ENCODE measurements at regions not wholly inside any gene's neighbourhood (a gene's known extent, or its start where the extent isn't known, plus 50 kb on each side); places are given as distances from the start of the nearest gene placed in this dataset.

GRCh38 chr10:117688358-117688757 lies 145.8 kb downstream of the EMX2 start:
- Mint-ChIP-seq H3K27me3 (ENCODE audit: low read depth) (peaks cover 36% of the 10 kb centered on the region), H3K4me3 (ENCODE audit: unreplicated experiment) (no peak overlapping the region), H3K36me3 (ENCODE audit: low read depth) (no peaks in the 10 kb centered on the region), H3K4me1 (ENCODE audit: low read depth) (peaks cover 9% of the 10 kb centered on the region), H3K9me3 (ENCODE audit: low read depth) (no peaks in the 10 kb centered on the region), H3K27ac (ENCODE audit: unreplicated experiment) (no peak overlapping the region)
- DNase-seq (ENCODE audit: low spot score): no peak
- TF ChIP-seq CTCF (IDR thresholded peaks at IDR 0.05): no peak

GRCh38 chr10:117689566-117689965 lies 147.0 kb downstream of the EMX2 start:
- no peaks in the 10 kb centered on the region for H3K36me3 Mint-ChIP-seq (ENCODE audit: low read depth)
- H3K4me3 Mint-ChIP-seq (ENCODE audit: unreplicated experiment): no peak overlapping the region
- peaks cover 9% of the 10 kb centered on the region for H3K4me1 Mint-ChIP-seq (ENCODE audit: low read depth)
- peaks cover 37% of the 10 kb centered on the region for H3K27me3 Mint-ChIP-seq (ENCODE audit: low read depth)
- no peak for DNase-seq (ENCODE audit: low spot score)
- no peaks in the 10 kb centered on the region for H3K9me3 Mint-ChIP-seq (ENCODE audit: low read depth)
- H3K27ac Mint-ChIP-seq (ENCODE audit: unreplicated experiment): no peak overlapping the region
- TF ChIP-seq CTCF (IDR thresholded peaks at IDR 0.05): no peak

- no peak for TF ChIP-seq CTCF (IDR thresholded peaks at IDR 0.05)
- Mint-ChIP-seq H3K27me3 (ENCODE audit: low read depth) (peaks cover 36% of the 10 kb centered on the region), H3K4me1 (ENCODE audit: low read depth) (peaks cover 2% of the 10 kb centered on the region), H3K27ac (ENCODE audit: unreplicated experiment) (no peak overlapping the region), H3K4me3 (ENCODE audit: unreplicated experiment) (no peak overlapping the region), H3K9me3 (ENCODE audit: low read depth) (no peaks in the 10 kb centered on the region), H3K36me3 (ENCODE audit: low read depth) (no peaks in the 10 kb centered on the region)
- no peak for DNase-seq (ENCODE audit: low spot score)
These were observed 147.8 kb downstream of the EMX2 start for GRCh38 chr10:117690359-117690758.

- Mint-ChIP-seq H3K4me1 (ENCODE audit: low read depth) (no peaks in the 10 kb centered on the region), H3K9me3 (ENCODE audit: low read depth) (no peaks in the 10 kb centered on the region), H3K4me3 (ENCODE audit: unreplicated experiment) (no peak overlapping the region), H3K27me3 (ENCODE audit: low read depth) (peaks cover 15% of the 10 kb centered on the region), H3K36me3 (ENCODE audit: low read depth) (no peaks in the 10 kb centered on the region), H3K27ac (ENCODE audit: unreplicated experiment) (no peak overlapping the region)
- TF ChIP-seq CTCF (IDR thresholded peaks at IDR 0.05): no peak
- DNase-seq (ENCODE audit: low spot score): no peak
These were observed 151.6 kb downstream of the EMX2 start for GRCh38 chr10:117694190-117694589.

GRCh38 chr10:117697402-117697801 lies 154.9 kb downstream of the EMX2 start:
- Mint-ChIP-seq H3K9me3 (ENCODE audit: low read depth) (no peaks in the 10 kb centered on the region), H3K36me3 (ENCODE audit: low read depth) (no peaks in the 10 kb centered on the region), H3K4me3 (ENCODE audit: unreplicated experiment) (no peak overlapping the region), H3K27me3 (ENCODE audit: low read depth) (peaks cover 11% of the 10 kb centered on the region), H3K27ac (ENCODE audit: unreplicated experiment) (no peak overlapping the region), H3K4me1 (ENCODE audit: low read depth) (no peaks in the 10 kb centered on the region)
- no peak for DNase-seq (ENCODE audit: low spot score)
- TF ChIP-seq CTCF (IDR thresholded peaks at IDR 0.05): no peak
